HL-60/S4 treated with phorbol 12-myristate 13-acetate at 8.2 ng/mL for 4 days and 3 days (cell line): ENCODE measurements at regions not wholly inside any gene's neighbourhood (a gene's known extent, or its start where the extent isn't known, plus 50 kb on each side); places are given as distances from the start of the nearest gene placed in this dataset.

Source experiments
- in situ Hi-C: fragments of 300-500 bp; cut with MboI; formaldehyde crosslinking; loops from 2 replicates; pipeline ENCODE4 v1.15.0; 2022; ENCODE audit warnings: low sequenced_read_pairs

DNA sequence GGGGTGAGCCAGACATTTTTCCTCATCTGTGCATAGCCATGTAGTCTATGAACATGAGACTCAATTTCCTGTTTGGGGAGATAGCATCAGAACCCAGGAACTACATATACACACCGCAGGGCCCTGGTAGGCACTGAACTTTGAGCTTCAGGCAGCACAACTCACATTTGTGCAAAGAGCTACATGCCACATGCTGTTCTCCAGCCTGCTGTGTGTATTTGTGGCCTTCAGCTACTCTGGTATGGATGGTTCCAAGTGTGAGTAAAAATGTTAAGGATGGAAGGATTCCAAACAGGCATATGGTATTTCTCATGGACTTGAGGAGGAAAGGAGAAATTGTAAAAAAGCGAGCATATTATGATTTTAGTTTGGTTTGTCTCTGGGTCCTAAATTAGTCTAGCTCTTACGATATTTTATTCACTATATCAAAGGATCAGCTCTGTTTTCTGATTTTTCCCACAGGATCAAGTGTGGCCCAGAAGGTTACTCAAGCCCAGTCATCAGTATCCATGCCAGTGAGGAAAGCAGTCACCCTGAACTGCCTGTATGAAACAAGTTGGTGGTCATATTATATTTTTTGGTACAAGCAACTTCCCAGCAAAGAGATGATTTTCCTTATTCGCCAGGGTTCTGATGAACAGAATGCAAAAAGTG is 422.4 kb upstream of the OR4E1 start:
- in situ Hi-C loops: no loop called here

DNA sequence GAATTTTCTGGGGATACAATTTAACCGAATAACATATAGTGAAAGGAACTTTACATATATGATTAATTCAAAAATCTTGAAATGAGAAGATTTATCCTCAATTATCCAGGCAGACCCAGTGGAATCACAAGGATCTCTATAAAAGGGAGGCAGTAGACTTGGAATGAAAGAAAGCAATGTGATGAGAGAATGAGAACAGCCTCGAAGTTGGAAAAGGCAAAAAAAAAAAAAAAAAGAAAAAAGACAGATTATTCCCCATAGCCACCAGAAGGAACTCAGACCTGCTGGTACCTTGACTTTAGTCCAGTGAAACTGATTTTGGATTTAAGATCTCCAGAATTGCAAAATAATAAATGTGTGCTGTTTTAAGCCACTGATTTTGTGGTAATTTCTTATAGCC is 416.3 kb upstream of the OR4E1 start:
- in situ Hi-C loops: no loop called here

DNA sequence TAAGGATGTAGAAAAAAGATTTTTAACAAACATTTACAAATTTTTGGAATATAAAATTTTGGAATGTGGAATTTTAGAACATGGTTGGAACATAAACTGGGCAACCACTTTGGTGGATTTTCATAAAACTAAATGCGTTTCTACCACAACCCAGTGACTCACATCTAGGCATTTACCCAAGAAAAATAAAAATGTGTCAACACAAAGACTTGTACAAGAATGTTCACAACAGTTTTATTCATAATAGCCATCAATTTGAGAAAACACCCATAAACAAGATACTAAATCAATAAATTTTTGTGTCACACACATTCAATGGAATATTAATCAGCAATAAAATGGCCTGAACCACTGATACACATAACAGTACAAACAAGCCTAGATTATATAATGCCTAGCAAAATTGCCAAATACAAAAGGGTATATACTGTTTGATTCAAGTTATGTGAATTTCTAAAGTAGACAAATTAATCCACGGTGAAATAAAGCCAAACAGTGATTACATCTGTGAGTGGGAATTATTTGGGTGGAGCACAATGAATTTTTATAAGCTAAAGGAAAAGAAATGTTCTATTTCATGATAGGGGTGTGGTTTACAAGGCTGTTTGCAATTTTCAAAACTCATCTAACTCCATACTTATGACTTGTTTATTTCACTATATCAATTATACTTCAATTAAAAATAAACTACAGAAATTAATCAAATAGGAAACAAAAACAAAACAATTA is 415.2 kb upstream of the OR4E1 start:
- in situ Hi-C loops: no loop called here

DNA sequence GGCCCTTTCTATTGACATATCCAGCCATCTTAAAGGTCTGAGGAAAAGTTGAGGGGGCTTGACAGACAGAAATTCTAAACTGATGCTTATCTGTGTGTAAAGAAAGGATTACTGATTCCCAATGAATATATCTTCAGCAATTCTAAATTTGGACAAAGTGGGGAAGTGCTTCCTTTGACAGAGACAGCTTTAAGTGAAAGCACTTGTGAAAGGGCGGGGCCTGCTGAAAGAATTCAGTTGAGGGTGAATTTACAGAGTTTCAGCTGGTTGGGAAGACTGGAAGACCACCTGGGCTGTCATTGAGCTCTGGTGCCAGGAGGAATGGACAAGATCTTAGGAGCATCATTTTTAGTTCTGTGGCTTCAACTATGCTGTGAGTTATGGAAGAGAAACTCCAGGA is 412.5 kb upstream of the OR4E1 start:
- in situ Hi-C loops: no loop called here

DNA sequence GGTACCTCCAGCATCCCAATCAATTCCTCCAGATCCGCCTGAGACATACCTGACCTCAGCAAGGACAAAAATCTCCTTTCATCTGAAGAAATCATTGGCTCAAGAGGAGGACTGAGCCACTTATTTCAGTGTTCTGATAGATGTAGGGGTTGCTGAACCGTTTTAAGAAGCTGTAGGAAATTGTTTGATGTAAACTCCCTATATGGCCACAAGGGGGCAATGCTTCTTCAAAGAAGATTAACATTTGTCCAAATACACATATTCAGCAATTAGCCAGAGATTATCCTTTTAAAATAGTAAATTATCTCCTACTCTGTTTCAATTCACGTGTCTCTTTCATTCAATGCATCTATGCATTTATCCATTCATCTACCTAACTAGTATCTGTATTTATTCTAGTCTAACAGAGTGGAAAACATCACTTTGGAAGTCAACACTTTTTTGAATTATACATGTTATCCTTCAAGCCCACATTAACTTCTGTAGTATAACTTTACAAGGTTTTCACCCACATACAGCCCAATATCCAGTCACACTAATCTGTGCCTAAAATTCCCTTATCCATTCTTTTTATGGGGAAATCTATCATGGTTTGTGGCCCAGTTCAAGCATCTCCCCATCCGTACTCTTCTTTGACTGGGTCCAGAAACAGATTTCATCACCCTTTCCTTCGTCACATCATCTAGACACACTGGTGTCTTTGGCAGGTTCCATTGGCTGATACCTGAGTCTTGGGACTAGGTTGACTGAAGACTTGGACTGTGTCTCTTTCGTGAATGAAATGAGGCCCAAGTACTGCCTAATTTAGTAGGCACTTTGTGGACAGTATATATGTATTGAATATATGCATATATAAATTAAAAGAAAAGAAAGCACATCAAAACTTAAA is 411.0 kb upstream of the OR4E1 start:
- in situ Hi-C loops: no loop called here

DNA sequence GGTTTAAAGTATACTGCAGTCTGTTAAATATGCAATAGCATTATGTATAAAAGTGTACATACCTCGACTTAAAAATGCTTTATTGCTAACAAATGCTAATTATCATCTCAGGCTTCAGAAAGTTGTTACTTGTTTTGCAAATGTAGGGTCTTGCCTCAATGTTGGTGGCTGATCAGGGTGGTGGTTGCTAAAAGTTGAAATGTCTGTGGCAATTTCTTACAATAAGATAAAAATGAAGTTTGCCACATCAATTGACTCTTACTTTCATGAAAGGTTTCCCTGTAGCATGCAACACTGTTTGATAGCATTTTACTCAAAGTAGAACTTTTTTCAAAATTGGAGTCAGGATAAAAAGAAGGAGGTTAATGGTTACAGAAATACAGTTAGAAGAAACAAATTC is 407.7 kb upstream of the OR4E1 start:
- in situ Hi-C loops: no loop called here

DNA sequence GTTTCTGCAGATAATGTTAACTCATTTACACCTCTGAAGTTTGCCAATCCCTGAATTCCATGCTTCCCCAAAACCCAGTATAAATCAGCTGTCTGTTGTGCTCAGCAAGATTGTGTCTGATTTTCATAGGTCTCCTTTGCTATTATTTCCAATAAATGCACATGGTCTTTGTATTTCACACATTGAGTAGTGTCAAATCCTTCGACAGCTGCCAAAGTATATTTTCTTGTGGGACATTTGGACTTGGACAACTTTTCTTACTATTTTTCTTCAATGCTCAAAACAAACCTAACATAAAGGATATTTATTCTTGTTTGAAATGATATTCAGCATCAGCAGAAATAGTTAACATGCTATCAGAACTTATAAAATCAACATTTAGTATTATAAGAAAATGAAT is 406.1 kb upstream of the OR4E1 start:
- in situ Hi-C loops: no loop called here

DNA sequence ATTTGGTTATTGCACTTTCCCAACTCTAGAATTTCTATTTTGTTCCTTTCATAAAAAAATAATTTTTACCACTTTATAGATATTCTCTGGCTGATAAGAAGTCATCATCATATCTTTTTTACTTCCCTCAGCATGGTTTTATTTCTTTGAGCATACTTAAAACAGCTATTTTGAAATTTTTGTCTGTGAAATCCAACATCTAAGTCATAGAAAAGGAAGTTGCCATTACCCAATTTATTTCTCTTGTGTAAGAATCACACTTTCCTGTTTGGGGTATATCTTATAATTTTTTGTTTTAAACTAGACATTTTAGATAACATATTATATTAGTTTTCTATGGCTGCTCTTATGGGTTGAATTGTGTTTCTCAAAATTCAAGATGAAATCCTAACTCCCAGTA is 400.2 kb upstream of the OR4E1 start:
- in situ Hi-C loops: no loop called here

DNA sequence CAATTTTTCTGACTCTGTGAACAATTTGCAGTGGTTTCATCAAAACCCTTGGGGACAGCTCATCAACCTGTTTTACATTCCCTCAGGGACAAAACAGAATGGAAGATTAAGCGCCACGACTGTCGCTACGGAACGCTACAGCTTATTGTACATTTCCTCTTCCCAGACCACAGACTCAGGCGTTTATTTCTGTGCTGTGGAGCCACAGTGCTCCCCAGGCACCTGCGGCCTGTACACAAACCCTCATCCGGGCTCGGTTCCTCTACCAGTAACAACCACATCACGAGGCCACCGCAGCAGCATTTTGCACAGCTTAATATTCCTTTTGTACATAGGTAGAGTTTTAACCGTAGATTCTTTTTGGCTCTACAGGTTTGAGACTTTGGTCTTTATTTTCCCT is 397.4 kb upstream of the OR4E1 start:
- in situ Hi-C loops: no loop called here

DNA sequence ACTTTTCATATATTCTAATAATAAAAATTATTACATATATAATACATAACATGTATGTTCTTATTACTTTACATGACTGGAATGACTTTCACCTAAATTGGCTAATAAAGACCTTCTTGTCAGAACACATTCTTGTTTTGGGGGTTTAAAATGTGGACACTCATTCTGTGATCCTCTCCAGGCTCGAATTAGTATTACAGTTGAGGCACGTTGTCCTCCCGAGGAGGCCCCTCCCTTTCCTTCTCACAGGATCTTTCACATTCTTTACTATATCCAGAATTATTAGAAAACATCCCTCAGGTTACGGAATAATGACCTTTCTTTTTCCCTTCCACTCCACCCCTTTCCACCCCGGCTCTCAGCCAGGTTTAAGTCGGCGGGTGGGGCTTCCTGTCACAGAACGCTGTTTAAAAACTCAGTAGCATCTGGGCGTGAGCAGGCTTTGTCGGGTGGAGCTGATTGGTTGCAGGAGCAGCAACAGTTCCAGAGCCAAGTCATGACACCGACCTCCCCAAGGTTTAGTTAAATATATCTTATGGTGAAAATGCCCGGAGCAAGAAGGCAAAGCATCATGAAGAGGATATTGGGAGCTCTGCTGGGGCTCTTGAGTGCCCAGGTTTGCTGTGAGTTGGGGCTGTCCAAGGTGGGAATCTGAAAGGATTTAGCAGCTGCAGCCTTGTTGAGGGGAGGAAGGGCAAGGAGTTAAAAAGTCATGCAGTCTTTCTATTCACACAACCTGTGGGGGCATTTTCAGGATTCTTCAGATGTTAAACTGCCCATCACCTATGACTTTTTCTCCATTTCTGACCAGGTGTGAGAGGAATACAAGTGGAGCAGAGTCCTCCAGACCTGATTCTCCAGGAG is 396.7 kb upstream of the OR4E1 start:
- in situ Hi-C loops: no loop called here

DNA sequence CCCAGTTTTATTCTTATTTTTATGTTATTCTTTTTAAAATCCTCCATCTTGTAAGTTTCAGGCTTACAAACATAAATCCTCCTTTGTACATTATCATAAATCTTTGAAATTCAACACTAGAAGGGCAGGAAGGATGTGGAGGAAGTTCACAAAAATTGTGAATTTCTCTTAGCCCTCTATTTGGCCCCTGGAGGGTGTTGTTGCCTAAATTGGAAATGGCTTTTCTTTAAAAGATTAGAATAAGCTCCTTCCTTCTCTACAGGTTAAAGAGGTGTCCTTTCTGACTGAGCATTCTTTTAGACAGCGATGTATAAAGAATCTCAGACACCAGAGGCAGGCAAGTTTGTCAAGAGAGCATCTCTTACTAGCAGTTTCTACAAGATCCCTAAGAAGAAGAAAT is 391.7 kb upstream of the OR4E1 start:
- in situ Hi-C loops: no loop called here

DNA sequence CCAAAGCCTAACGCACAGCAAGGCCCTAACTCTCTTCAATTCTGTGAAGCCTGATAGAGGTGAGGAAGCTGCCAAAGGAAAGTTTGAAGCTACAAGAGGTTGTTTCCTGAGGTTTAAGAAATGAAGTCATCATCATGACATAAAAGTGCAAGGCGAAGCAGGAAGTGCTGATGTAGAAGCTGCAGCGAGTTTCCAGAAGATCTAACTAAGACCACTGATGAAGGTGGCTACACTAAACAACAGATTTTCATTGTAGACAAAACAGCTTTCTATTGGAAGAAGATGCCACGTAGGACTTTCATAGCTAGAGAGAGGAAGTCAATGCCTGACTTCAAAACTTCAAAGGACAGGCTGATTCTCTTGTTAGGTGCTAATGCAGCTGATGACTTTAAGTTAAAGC is 385.6 kb upstream of the OR4E1 start:
- in situ Hi-C loops: no loop called here

DNA sequence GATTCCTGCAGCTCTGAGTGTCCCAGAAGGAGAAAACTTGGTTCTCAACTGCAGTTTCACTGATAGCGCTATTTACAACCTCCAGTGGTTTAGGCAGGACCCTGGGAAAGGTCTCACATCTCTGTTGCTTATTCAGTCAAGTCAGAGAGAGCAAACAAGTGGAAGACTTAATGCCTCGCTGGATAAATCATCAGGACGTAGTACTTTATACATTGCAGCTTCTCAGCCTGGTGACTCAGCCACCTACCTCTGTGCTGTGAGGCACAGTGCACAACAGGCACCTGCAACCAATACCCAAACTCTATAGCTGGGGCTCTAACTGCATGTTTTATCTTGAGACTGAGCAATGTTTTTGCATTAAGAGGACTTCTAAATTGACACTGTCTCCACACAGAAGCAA is 379.2 kb upstream of the OR4E1 start:
- in situ Hi-C loops: no loop called here

DNA sequence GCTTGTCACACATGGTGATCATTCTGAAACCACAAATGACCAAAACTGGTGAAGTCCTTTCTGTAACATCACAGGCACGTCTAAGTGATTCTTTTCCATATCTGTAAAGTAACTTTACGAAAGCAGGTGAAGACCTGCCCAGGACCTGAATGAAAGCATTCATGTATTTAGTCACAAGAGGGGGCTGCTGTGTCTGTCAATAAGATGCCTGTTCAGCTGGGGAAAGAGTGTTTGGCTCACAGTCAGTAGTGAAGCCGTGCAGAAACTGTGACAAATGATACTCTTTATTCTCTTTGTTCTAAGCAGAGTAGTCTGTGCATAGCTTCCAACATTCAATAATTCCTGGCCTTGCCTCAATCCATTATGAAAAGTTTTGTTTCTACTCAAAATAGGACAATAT is 373.5 kb upstream of the OR4E1 start:
- in situ Hi-C loops: no loop called here

DNA sequence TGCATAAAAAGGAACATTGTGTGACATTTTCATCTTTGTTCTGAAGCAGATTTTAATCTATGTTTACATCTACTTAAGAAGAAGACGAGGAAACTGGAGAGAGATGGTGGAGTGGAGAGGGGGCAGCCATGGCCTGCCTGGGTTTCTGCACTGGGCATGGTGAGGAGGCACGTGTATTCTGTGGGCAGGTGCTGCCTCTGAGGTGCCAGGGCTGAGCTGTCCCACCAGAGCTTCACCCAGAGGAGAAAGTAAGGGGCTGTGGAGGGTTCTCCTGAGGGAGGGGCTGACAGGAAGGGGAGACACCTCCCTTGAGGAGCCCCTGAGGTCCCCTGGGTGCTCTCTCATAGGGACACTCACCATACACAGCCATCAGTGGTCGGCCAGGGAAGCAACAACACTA is 372.4 kb upstream of the OR4E1 start:
- in situ Hi-C loops: no loop called here

DNA sequence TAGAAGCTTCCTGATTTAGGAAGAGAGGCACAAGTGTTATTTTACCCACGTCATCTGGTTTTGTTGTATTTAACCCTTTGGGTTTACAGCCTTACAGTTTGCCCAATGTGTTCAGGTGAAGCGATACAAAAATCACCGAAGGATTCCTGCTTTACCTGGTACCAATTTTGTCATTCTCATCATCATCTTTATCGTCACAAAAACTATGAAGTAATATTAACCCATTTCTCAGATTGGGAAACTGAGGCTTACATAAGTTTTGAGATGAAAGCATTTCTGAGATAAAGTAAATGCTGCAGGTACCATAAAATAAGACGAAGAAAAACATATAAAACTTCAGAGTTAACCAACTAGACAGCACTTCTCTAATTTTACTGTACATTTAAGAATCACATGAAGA is 370.6 kb upstream of the OR4E1 start:
- in situ Hi-C loops: no loop called here

DNA sequence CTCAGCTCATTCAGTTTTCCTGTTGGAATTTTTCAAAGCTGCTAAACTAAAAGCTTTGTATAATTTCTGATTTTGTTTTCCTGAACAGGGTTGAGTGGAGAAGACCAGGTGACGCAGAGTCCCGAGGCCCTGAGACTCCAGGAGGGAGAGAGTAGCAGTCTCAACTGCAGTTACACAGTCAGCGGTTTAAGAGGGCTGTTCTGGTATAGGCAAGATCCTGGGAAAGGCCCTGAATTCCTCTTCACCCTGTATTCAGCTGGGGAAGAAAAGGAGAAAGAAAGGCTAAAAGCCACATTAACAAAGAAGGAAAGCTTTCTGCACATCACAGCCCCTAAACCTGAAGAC is 367.1 kb upstream of the OR4E1 start:
- in situ Hi-C loops: no loop called here

DNA sequence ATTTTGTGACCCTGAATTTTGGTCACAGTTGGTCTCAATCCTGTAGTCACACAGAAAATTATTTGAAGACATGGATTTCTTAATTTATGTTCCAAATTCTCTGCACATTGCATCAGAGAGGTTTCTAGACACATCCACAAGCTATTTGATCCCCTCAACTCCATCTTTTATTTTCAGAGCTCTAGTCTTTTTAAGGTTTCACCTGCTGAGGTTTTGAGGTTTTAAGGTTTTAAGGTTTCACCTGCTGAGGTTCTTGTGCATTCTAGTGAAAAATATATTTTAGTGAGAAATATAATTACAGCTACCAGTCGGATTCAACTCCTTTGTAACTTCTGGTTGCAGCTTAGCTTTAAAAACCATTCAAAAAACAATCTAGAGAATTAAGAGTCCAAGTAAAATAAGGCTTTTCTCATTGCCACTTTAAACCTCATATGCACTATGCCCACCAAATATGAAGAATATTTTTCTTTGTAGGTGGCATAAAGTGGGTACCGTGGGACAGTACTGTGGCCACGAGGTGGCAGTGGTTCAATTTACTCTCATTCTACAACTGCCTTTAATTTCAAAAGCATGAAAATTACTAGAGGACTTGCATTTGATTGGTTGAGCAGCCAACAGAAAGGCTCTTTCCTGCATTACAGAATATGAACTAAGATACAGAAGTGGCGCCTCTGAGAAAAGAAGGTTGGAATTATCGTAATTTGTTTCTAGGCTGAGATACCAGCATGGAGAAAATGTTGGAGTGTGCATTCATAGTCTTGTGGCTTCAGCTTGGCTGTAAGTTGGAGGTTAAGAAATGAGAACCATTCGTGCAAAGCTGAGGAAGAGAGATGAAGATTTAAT is 366.5 kb upstream of the OR4E1 start:
- in situ Hi-C loops: no loop called here

DNA sequence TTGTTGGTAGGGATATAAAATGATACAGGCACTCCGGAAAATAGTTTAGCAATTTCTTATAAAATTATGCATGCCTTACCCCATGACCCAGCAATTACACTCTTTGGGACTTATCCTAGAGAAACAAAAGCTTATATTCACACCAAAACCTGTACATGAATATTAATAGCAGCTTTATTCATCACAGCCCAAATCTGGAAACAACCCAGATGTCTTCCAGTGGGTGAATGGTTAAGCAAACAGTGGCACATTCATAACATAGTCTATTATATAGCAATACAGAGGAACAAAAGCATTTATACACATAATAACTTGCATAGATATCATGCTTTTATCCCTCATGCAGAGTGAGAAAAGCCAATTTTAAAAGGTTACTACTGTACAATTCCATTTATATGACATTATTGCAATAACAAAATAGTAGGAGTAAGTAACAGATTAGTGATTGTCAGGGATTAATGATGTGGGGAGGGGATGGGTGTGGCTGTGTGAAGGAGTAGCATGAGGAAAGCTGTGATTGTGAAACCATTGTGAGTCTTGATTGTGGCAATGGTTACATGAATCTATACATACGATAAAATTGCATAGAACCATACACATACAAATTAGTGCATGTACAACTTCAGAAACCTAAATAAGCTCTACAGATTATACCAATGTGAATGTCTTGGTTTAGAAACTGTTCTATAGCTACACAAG is 363.1 kb upstream of the OR4E1 start:
- in situ Hi-C loops: no loop called here

DNA sequence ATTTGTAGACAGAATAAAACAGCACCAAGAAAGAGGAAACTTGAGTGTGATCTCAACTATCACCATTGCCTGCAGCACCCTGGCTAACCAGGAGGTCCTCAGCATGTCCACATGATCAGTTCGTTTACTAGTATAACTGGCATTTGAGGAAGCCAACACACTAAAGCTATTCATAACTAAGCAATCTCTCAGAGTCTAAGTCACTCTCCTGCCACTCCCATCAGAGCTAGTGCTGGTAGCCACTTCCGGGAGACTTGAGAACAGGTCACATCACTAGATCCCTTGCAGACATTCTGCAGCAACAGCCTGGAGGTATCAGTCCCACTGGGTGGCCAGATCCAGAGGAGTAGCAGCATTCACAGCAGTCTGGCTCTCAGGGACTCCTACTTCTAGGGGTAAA is 352.9 kb upstream of the OR4E1 start:
- in situ Hi-C loops: no loop called here
